GM18870 (cell line): ENCODE measurements at regions not wholly inside any gene's neighbourhood (a gene's known extent, or its start where the extent isn't known, plus 50 kb on each side); places are given as distances from the start of the nearest gene placed in this dataset.

ENCODE experiments used
- ATAC-seq: cut with Tn5 transposase; IDR thresholded peaks from one replicate; pipeline ENCODE4 v1.9.1; 2021; ENCODE audit warnings: moderate library complexity; ENCODE audit not compliant: unreplicated experiment

- ATAC-seq, result no peak
Observed at GRCh38 chr20:40191573-40191972, 497.5 kb downstream of the MAFB start.

- ATAC-seq, result no peak
Observed at GRCh38 chr20:40189621-40190020, 499.4 kb downstream of the MAFB start.

- ATAC-seq, result no peak
Observed at GRCh38 chr20:40188319-40188718, 500.7 kb downstream of the MAFB start.

- ATAC-seq, result no peak
Observed at GRCh38 chr20:40186826-40187225, 502.2 kb downstream of the MAFB start.

GRCh38 chr20:40181676-40182075 lies 507.4 kb downstream of the MAFB start:
- ATAC-seq, result no peak

GRCh38 chr20:40176098-40176841 lies 512.8 kb downstream of the MAFB start:
- no peak for ATAC-seq

- no peak for ATAC-seq
Observed at GRCh38 chr20:40175296-40175695, 513.7 kb downstream of the MAFB start.

GRCh38 chr20:40173872-40174271 lies 515.2 kb downstream of the MAFB start:
- ATAC-seq, result no peak

GRCh38 chr20:40168981-40169620 lies 519.9 kb downstream of the MAFB start:
- ATAC-seq, result no peak

GRCh38 chr20:40161391-40161790 lies 527.6 kb downstream of the MAFB start:
- no peak for ATAC-seq

- no peak for ATAC-seq
Observed at GRCh38 chr20:40160097-40160550, 528.9 kb downstream of the MAFB start.

- ATAC-seq, result no peak
Observed at GRCh38 chr20:40159276-40159675, 529.8 kb downstream of the MAFB start.

GRCh38 chr20:40156600-40157317 lies 532.3 kb downstream of the MAFB start:
- ATAC-seq, result peak; percentile 95

GRCh38 chr20:40154514-40154913 lies 534.5 kb downstream of the MAFB start:
- ATAC-seq, result no peak

- no peak for ATAC-seq
Observed at GRCh38 chr20:40148886-40149285, 540.1 kb downstream of the MAFB start.

GRCh38 chr20:40146071-40146470 lies 543.0 kb downstream of the MAFB start:
- ATAC-seq, result no peak

- ATAC-seq, result no peak
Observed at GRCh38 chr20:40144581-40144980, 544.5 kb downstream of the MAFB start.

GRCh38 chr20:40134176-40134575 lies 554.9 kb downstream of the MAFB start:
- ATAC-seq, result no peak

- ATAC-seq, result no peak
Observed at GRCh38 chr20:40120827-40121226, 568.2 kb downstream of the MAFB start.

- no peak for ATAC-seq
Observed at GRCh38 chr20:40111282-40111681, 577.8 kb downstream of the MAFB start.

- no peak for ATAC-seq
Observed at GRCh38 chr20:40110311-40110831, 578.7 kb downstream of the MAFB start.

GRCh38 chr20:40109136-40109535 lies 579.9 kb downstream of the MAFB start:
- no peak for ATAC-seq
